ENCODE measurements at regions not wholly inside any gene's neighbourhood (a gene's known extent, or its start where the extent isn't known, plus 50 kb on each side); places are given as distances from the start of the nearest gene placed in this dataset.

DNA sequence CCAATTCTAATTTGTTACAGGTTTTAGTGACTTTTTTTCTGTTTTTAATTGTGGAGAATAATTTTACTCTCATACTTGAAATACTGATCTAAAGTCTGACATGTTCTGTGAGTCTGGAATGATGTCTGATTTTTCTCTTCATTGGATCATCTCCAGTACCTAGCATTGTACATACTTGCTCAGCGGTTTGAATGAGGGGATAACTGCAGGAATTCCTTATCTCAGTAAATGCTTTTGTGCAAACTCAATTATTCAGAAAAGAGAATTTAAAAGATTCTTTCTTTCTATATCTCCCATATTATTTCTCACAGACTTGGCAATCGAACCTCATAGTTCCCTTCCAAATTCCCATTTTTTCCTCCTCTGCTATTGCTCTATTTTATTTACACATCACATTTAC, 397.9 kb upstream of the SGCD start:
- TF ChIP-seq, protein P1, sequence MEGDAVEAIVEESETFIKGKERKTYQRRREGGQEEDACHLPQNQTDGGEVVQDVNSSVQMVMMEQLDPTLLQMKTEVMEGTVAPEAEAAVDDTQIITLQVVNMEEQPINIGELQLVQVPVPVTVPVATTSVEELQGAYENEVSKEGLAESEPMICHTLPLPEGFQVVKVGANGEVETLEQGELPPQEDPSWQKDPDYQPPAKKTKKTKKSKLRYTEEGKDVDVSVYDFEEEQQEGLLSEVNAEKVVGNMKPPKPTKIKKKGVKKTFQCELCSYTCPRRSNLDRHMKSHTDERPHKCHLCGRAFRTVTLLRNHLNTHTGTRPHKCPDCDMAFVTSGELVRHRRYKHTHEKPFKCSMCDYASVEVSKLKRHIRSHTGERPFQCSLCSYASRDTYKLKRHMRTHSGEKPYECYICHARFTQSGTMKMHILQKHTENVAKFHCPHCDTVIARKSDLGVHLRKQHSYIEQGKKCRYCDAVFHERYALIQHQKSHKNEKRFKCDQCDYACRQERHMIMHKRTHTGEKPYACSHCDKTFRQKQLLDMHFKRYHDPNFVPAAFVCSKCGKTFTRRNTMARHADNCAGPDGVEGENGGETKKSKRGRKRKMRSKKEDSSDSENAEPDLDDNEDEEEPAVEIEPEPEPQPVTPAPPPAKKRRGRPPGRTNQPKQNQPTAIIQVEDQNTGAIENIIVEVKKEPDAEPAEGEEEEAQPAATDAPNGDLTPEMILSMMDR (IDR thresholded peaks at IDR 0.05; ENCODE audit: insufficient read depth, low read depth, low read length, missing control alignments), result no peak
- DNase-seq (ENCODE audit: low read depth), result no peak
- no peak overlapping the region for H3K4me3 ChIP-seq (ENCODE audit: low read length)

DNA sequence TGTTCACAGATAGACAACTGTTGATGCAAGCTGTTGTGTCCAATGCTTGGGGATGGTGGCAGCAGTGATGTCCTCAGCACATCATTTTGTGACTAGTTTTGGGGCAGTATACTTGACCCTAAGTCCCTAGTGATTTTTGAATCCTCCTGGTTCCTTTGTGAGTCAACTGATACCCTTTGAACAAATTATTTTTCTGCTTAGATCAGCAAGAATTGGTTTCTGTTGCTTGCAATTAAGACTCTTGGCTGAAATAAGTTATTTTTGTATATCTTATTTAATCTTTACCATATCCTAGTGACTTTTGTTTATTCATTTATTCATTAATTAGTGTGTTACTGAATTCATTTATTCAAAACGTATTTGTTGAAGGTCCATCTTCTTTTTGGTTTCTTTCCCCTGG, 392.0 kb upstream of the SGCD start:
- no peak for DNase-seq (ENCODE audit: low read depth)
- H3K4me3 ChIP-seq (ENCODE audit: low read length), result no peak overlapping the region
- TF ChIP-seq, protein P1 (IDR thresholded peaks at IDR 0.05; ENCODE audit: insufficient read depth, low read depth, low read length, missing control alignments), result no peak

DNA sequence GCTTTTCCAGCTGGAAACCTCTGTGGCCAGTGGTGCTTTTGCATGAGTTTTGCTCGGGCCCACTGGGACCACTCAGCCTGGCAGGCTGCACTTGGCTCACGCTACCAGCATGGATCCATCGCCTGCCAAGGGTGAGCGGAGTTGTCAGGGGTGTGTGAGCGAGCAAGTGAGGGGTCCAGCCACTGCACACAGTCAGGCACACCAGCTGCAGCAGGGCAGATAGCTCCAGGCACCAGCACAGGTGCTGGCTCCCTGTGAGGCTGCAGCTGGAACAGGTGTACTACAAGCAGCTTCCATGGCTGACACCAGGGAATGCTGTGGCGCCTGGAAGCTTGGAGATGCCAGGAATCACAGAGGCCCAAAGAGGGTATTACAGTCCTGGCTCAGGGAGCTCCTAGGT, 391.2 kb upstream of the SGCD start:
- H3K4me3 ChIP-seq (ENCODE audit: low read length), result no peak overlapping the region
- no peak for DNase-seq (ENCODE audit: low read depth)
- TF ChIP-seq, protein P1 (IDR thresholded peaks at IDR 0.05; ENCODE audit: insufficient read depth, low read depth, low read length, missing control alignments), result no peak

DNA sequence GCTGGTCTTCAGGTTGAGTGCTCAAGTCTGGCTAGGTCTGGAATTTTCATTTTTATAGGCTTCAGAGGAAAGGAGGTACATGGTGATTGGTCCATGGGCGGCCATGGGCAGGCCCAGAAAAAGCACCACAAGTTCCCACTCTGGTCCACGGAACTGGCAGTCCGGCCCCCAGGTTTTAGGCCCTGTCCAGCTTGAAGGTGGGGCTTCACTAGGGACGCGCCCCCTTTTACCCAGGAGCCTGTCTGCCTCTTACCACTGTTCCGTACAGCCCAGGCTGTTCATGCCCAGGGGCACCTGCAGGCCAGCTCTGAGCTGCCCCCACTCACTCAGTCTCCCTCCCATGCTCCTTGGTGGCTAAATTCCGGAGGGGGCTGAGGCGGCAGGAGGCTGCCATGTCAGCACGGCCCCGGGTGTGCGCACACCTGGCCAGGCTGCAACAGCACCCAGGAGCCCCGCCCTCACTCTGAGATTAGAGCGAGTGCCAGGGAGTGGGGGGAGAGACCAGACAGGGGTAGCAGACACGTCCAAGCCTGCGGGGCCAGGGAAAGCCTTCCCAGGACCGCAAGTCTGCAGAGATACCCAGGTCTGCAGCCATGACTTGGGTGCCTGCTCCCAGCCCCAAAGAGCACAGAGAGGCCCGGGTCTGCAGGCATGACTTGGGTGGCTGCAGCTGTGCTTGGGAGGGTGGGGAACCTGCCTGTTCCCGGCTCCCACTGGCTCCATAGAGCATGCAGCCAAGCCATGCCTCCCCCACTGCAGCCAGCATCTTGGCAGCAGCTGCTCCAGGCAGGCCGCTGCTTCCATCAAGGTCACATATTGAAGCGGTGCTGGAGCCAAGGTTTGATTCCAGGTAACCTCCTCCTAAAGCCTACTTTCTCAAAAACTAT, 390.2 kb upstream of the SGCD start:
- H3K4me3 ChIP-seq (ENCODE audit: low read length), result no peak overlapping the region
- TF ChIP-seq, protein P1 (IDR thresholded peaks at IDR 0.05; ENCODE audit: insufficient read depth, low read depth, low read length, missing control alignments), result no peak
- no peak for DNase-seq (ENCODE audit: low read depth)

DNA sequence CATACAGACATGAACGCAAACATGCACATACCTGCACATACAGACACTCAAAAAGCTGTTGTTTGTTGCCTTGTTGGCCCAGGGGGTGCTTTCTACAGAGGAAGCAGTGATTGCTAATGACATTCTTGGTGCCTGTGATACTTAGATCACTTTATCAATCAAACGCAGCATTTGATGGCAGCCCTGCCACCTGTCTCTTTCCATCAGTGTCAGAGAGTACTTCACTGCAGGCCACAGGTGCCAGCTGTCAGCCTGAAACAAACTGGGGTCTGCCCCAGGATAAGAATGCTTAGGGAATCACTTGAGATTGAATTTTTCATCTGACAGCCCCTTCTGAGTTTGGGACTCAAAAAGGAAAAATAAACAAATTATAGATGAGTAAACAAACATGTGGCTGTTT, 388.9 kb upstream of the SGCD start:
- TF ChIP-seq, protein P1 (IDR thresholded peaks at IDR 0.05; ENCODE audit: insufficient read depth, low read depth, low read length, missing control alignments), result no peak
- H3K4me3 ChIP-seq (ENCODE audit: low read length), result no peak overlapping the region
- no peak for DNase-seq (ENCODE audit: low read depth)

DNA sequence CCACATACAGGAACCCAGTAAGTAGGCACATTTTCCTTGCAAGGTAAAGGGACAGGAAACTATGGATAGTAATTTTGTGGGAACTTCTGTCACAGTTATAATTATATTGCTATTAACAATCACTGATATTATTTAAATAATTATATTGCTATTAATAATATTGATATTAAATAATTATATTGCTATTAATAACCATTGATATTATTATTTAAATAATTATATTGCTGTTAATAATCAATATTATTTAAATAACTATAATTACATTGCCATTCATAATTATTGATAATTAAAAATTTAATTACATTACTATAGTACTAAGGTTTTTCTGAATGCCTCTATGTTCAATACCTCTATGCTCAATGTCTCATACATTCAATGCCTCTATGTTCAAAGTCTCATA, 385.6 kb upstream of the SGCD start:
- TF ChIP-seq, protein P1 (IDR thresholded peaks at IDR 0.05; ENCODE audit: insufficient read depth, low read depth, low read length, missing control alignments), result no peak
- no peak for DNase-seq (ENCODE audit: low read depth)
- no peak overlapping the region for H3K4me3 ChIP-seq (ENCODE audit: low read length)
